Glutamatergic neuron (in vitro differentiated cells): ENCODE measurements at regions not wholly inside any gene's neighbourhood (a gene's known extent, or its start where the extent isn't known, plus 50 kb on each side); places are given as distances from the start of the nearest gene placed in this dataset.

ENCODE experiments used
- DNase-seq: peaks from one replicate; pipeline ENCODE4 v3.0.0; 2022
- H3K27ac Mint-ChIP-seq: one replicate; pipeline ENCODE4 v1.8.0; 2020; ENCODE audit warnings: mild to moderate bottlenecking, mixed read lengths, inconsistent platforms; ENCODE audit not compliant: unreplicated experiment
- H3K27me3 Mint-ChIP-seq: one replicate; pipeline ENCODE4 v1.8.0; 2020; ENCODE audit warnings: mild to moderate bottlenecking, moderate library complexity, mixed read lengths, inconsistent platforms; ENCODE audit not compliant: unreplicated experiment
- H3K36me3 Mint-ChIP-seq: one replicate; pipeline ENCODE4 v1.8.0; 2020; ENCODE audit warnings: mild to moderate bottlenecking, mixed read lengths, inconsistent platforms; ENCODE audit not compliant: unreplicated experiment
- H3K4me1 Mint-ChIP-seq: one replicate; pipeline ENCODE4 v1.8.0; 2020; ENCODE audit warnings: mild to moderate bottlenecking, low read depth, mixed read lengths, inconsistent platforms; ENCODE audit not compliant: unreplicated experiment
- H3K4me3 Mint-ChIP-seq: one replicate; pipeline ENCODE4 v1.8.0; 2020; ENCODE audit warnings: mild to moderate bottlenecking, mixed read lengths, inconsistent platforms; ENCODE audit not compliant: unreplicated experiment
- H3K9me3 Mint-ChIP-seq: one replicate; pipeline ENCODE4 v1.8.0; 2020; ENCODE audit warnings: mild to moderate bottlenecking, moderate library complexity, mixed read lengths, inconsistent platforms; ENCODE audit not compliant: unreplicated experiment
- TF ChIP-seq, protein P1 (sequence below): fragments of 200-600 bp; sonication (generic); IDR thresholded peaks from one replicate; pipeline ENCODE4 v1.5.0; 2021; ENCODE audit not compliant: partially characterized antibody, unreplicated experiment

DNA sequence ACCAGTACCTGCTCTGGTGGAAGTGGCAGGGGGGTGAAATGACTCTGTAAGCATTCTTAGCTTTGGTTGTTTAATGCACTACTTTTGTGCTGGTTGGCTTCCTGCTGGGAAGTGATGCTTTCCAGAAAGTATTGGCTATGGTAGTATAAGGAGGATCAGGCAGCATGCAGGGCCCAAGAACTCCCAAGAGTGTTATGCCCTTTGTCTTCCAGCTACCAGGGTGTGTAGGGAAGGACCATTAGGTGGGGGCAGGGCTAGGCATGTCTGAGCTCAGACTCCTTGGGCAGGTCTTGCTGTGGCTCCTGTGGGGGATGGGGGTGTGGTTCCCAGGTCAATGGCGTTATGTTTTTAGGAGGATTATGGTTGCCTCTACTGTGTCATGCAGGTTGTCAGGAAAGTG is 135.8 kb upstream of the TRPC7 start:
- peaks cover 5% of the 10 kb centered on the region for H3K4me1 Mint-ChIP-seq
- H3K36me3 Mint-ChIP-seq: peaks cover 7% of the 10 kb centered on the region
- no peaks in the 10 kb centered on the region for H3K27me3 Mint-ChIP-seq
- H3K4me3 Mint-ChIP-seq: no peak overlapping the region
- TF ChIP-seq, protein P1, sequence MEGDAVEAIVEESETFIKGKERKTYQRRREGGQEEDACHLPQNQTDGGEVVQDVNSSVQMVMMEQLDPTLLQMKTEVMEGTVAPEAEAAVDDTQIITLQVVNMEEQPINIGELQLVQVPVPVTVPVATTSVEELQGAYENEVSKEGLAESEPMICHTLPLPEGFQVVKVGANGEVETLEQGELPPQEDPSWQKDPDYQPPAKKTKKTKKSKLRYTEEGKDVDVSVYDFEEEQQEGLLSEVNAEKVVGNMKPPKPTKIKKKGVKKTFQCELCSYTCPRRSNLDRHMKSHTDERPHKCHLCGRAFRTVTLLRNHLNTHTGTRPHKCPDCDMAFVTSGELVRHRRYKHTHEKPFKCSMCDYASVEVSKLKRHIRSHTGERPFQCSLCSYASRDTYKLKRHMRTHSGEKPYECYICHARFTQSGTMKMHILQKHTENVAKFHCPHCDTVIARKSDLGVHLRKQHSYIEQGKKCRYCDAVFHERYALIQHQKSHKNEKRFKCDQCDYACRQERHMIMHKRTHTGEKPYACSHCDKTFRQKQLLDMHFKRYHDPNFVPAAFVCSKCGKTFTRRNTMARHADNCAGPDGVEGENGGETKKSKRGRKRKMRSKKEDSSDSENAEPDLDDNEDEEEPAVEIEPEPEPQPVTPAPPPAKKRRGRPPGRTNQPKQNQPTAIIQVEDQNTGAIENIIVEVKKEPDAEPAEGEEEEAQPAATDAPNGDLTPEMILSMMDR: no peak
- peaks cover 2% of the 10 kb centered on the region for H3K9me3 Mint-ChIP-seq
- no peak for DNase-seq
- no peak overlapping the region for H3K27ac Mint-ChIP-seq

- Mint-ChIP-seq H3K27me3 (no peaks in the 10 kb centered on the region), H3K36me3 (peaks cover 3% of the 10 kb centered on the region), H3K4me1 (no peaks in the 10 kb centered on the region), H3K27ac (no peak overlapping the region), H3K9me3 (no peaks in the 10 kb centered on the region), H3K4me3 (no peak overlapping the region)
- DNase-seq: no peak
- TF ChIP-seq, protein P1: no peak
Measured at GRCh38 chr5:136492587-136492986, 127.2 kb upstream of the TRPC7 start.

- no peak overlapping the region for H3K4me3 Mint-ChIP-seq
- TF ChIP-seq, protein P1: no peak
- no peaks in the 10 kb centered on the region for H3K4me1 Mint-ChIP-seq
- H3K27me3 Mint-ChIP-seq: no peaks in the 10 kb centered on the region
- H3K36me3 Mint-ChIP-seq: no peaks in the 10 kb centered on the region
- no peak for DNase-seq
- H3K27ac Mint-ChIP-seq: no peak overlapping the region
- no peaks in the 10 kb centered on the region for H3K9me3 Mint-ChIP-seq
Measured at GRCh38 chr5:136491806-136492205, 126.5 kb upstream of the TRPC7 start.

DNA sequence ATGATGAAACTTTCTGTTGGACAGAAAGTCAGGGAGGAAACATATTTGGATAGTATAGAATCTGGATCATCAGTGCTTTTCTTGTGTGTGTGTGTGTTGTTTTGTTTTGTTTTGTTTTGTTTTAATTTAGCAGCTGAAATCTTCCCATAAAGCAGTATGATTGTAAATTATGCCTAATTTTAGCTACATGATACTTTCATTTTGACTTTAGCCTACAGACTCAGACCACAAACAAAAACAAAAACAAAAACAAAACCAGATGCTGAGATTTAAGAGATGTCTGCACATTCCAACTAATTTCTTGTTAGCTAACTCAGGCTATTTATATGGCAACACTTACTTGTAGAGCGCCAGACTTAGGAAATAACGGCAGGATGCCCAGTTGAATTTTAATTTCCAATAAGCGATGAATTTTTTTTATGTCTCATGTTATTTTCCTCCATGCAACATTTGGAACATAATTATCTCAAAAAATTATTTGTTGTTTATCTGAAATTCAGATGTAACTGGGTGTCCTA is 119.5 kb upstream of the TRPC7 start:
- no peaks in the 10 kb centered on the region for H3K4me1 Mint-ChIP-seq
- no peak for DNase-seq
- TF ChIP-seq, protein P1: no peak
- peaks cover 1% of the 10 kb centered on the region for H3K27me3 Mint-ChIP-seq
- no peak overlapping the region for H3K27ac Mint-ChIP-seq
- H3K4me3 Mint-ChIP-seq: no peak overlapping the region
- no peaks in the 10 kb centered on the region for H3K36me3 Mint-ChIP-seq
- no peaks in the 10 kb centered on the region for H3K9me3 Mint-ChIP-seq

GRCh38 chr5:136482206-136482605 is 116.9 kb upstream of the TRPC7 start:
- Mint-ChIP-seq H3K27ac (no peak overlapping the region), H3K4me1 (no peaks in the 10 kb centered on the region), H3K4me3 (no peak overlapping the region), H3K36me3 (no peaks in the 10 kb centered on the region), H3K9me3 (no peaks in the 10 kb centered on the region), H3K27me3 (peaks cover 1% of the 10 kb centered on the region)
- no peak for DNase-seq
- TF ChIP-seq, protein P1: no peak
